ENCODE measurements at regions not wholly inside any gene's neighbourhood (a gene's known extent, or its start where the extent isn't known, plus 50 kb on each side); places are given as distances from the start of the nearest gene placed in this dataset.
"Not testable (repeated sequence)": the region's sequence is repeated elsewhere in the genome, so short reads cannot be mapped to it uniquely, and the experiment has no call there.

- H3K9me3 Mint-ChIP-seq (ENCODE audit: unreplicated experiment) = no peaks in the 10 kb centered on the region
- no peak overlapping the region for H3K4me2 ChIP-seq (ENCODE audit: low read length)
- no peak overlapping the region for H2AFZ ChIP-seq (ENCODE audit: low read depth, low read length)
- no peak overlapping the region for H3K27ac Mint-ChIP-seq (ENCODE audit: unreplicated experiment)
- H3K4me3 ChIP-seq (ENCODE audit: insufficient read depth, low read depth, low read length) = no peak overlapping the region
- peaks cover 4% of the 10 kb centered on the region for H3K27me3 Mint-ChIP-seq (ENCODE audit: low read depth, unreplicated experiment)
- TF ChIP-seq, protein P1, sequence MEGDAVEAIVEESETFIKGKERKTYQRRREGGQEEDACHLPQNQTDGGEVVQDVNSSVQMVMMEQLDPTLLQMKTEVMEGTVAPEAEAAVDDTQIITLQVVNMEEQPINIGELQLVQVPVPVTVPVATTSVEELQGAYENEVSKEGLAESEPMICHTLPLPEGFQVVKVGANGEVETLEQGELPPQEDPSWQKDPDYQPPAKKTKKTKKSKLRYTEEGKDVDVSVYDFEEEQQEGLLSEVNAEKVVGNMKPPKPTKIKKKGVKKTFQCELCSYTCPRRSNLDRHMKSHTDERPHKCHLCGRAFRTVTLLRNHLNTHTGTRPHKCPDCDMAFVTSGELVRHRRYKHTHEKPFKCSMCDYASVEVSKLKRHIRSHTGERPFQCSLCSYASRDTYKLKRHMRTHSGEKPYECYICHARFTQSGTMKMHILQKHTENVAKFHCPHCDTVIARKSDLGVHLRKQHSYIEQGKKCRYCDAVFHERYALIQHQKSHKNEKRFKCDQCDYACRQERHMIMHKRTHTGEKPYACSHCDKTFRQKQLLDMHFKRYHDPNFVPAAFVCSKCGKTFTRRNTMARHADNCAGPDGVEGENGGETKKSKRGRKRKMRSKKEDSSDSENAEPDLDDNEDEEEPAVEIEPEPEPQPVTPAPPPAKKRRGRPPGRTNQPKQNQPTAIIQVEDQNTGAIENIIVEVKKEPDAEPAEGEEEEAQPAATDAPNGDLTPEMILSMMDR (IDR thresholded peaks at IDR 0.05; ENCODE audit: insufficient read depth, low read depth, low read length) = no peak
- no peak for TF ChIP-seq EZH2 (IDR thresholded peaks at IDR 0.05; ENCODE audit: insufficient read depth, low read length)
- H3K27me3 ChIP-seq (ENCODE audit: insufficient read depth, low read length) = no peaks in the 10 kb centered on the region
- DNase-seq (ENCODE audit: low read depth) (no peak), FAIRE-seq (no peak)
- no peak overlapping the region for H3K4me3 Mint-ChIP-seq (ENCODE audit: unreplicated experiment)
- H3K4me1 Mint-ChIP-seq (ENCODE audit: low read depth, unreplicated experiment) = peaks cover 2% of the 10 kb centered on the region
- H3K9ac ChIP-seq (ENCODE audit: low read length) = no peak overlapping the region
- no peaks in the 10 kb centered on the region for H3K36me3 Mint-ChIP-seq (ENCODE audit: low read depth, unreplicated experiment)
- H3K4me1 ChIP-seq (ENCODE audit: insufficient read depth, low read length) = no peaks in the 10 kb centered on the region
- no peaks in the 10 kb centered on the region for H4K20me1 ChIP-seq (ENCODE audit: insufficient read depth, low read length)
- no peaks in the 10 kb centered on the region for H3K79me2 ChIP-seq (ENCODE audit: insufficient read depth, low read length)
- H3K9me3 ChIP-seq (ENCODE audit: insufficient read depth, low read depth, low read length) = no peaks in the 10 kb centered on the region
- no peaks in the 10 kb centered on the region for H3K36me3 ChIP-seq (ENCODE audit: insufficient read depth, low read length)
- no peak overlapping the region for H3K27ac ChIP-seq (ENCODE audit: low read depth, low read length)
Measured at GRCh38 chr5:106986006-106986405, 684.7 kb downstream of the EFNA5 start.

DNA sequence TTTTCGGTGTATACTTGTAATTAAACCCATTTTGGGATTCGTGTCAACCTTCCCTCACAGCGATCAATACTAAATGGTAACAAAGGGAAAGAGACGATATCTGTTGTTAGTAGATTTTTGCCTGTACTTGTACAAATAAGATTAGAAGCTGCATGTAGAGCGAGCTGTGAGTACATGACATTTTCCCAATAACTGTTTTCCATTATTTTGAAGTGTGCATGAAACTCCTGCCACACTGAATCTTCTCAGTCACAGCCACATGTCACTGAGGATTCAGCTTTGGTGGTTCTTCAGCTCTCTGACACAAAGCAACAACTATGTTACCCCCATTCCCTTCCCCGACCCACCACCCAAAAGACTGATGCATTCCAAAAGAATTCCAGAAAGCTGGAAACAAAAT is 685.6 kb downstream of the EFNA5 start:
- Histone ChIP-seq H2AFZ (ENCODE audit: low read depth, low read length) (no peak overlapping the region), H3K79me2 (ENCODE audit: insufficient read depth, low read length) (no peaks in the 10 kb centered on the region), H3K4me1 (ENCODE audit: insufficient read depth, low read length) (no peaks in the 10 kb centered on the region), H3K4me2 (ENCODE audit: low read length) (no peak overlapping the region), H4K20me1 (ENCODE audit: insufficient read depth, low read length) (no peaks in the 10 kb centered on the region), H3K27ac (ENCODE audit: low read depth, low read length) (no peak overlapping the region), H3K36me3 (ENCODE audit: insufficient read depth, low read length) (no peaks in the 10 kb centered on the region), H3K9ac (ENCODE audit: low read length) (no peak overlapping the region), H3K27me3 (ENCODE audit: insufficient read depth, low read length) (no peaks in the 10 kb centered on the region), H3K4me3 (ENCODE audit: insufficient read depth, low read depth, low read length) (no peak overlapping the region), H3K9me3 (ENCODE audit: insufficient read depth, low read depth, low read length) (no peaks in the 10 kb centered on the region)
- Mint-ChIP-seq H3K27me3 (ENCODE audit: low read depth, unreplicated experiment) (peaks cover 12% of the 10 kb centered on the region), H3K27ac (ENCODE audit: unreplicated experiment) (no peak overlapping the region), H3K4me3 (ENCODE audit: unreplicated experiment) (no peak overlapping the region), H3K36me3 (ENCODE audit: low read depth, unreplicated experiment) (no peaks in the 10 kb centered on the region), H3K9me3 (ENCODE audit: unreplicated experiment) (no peaks in the 10 kb centered on the region), H3K4me1 (ENCODE audit: low read depth, unreplicated experiment) (peaks cover 2% of the 10 kb centered on the region)
- FAIRE-seq (no peak), DNase-seq (ENCODE audit: low read depth) (no peak)
- TF ChIP-seq, protein P1 (IDR thresholded peaks at IDR 0.05; ENCODE audit: insufficient read depth, low read depth, low read length) = no peak
- TF ChIP-seq EZH2 (IDR thresholded peaks at IDR 0.05; ENCODE audit: insufficient read depth, low read length) = no peak

- not testable (repeated sequence) for FAIRE-seq; H4K20me1 ChIP-seq (ENCODE audit: insufficient read depth, low read length); H3K27ac ChIP-seq (ENCODE audit: low read depth, low read length); H3K36me3 Mint-ChIP-seq (ENCODE audit: low read depth, unreplicated experiment); H3K4me1 Mint-ChIP-seq (ENCODE audit: low read depth, unreplicated experiment); H3K4me3 Mint-ChIP-seq (ENCODE audit: unreplicated experiment); H3K4me1 ChIP-seq (ENCODE audit: insufficient read depth, low read length); H3K27me3 ChIP-seq (ENCODE audit: insufficient read depth, low read length); H3K79me2 ChIP-seq (ENCODE audit: insufficient read depth, low read length); H3K27ac Mint-ChIP-seq (ENCODE audit: unreplicated experiment); H3K36me3 ChIP-seq (ENCODE audit: insufficient read depth, low read length); H3K9ac ChIP-seq (ENCODE audit: low read length); H3K4me3 ChIP-seq (ENCODE audit: insufficient read depth, low read depth, low read length); H3K9me3 ChIP-seq (ENCODE audit: insufficient read depth, low read depth, low read length); H3K9me3 Mint-ChIP-seq (ENCODE audit: unreplicated experiment); DNase-seq (ENCODE audit: low read depth); H2AFZ ChIP-seq (ENCODE audit: low read depth, low read length); H3K4me2 ChIP-seq (ENCODE audit: low read length)
- H3K27me3 Mint-ChIP-seq (ENCODE audit: low read depth, unreplicated experiment) = peaks cover 30% of the 10 kb centered on the region
Measured at GRCh38 chr5:106979178-106979577, 691.6 kb downstream of the EFNA5 start.

- not testable (repeated sequence) for H4K20me1 ChIP-seq (ENCODE audit: insufficient read depth, low read length); H3K36me3 ChIP-seq (ENCODE audit: insufficient read depth, low read length); H3K27ac Mint-ChIP-seq (ENCODE audit: unreplicated experiment); H3K9me3 Mint-ChIP-seq (ENCODE audit: unreplicated experiment); H3K4me3 ChIP-seq (ENCODE audit: insufficient read depth, low read depth, low read length); H3K27ac ChIP-seq (ENCODE audit: low read depth, low read length); H3K4me1 Mint-ChIP-seq (ENCODE audit: low read depth, unreplicated experiment); H3K9ac ChIP-seq (ENCODE audit: low read length); H3K4me3 Mint-ChIP-seq (ENCODE audit: unreplicated experiment); FAIRE-seq; H3K9me3 ChIP-seq (ENCODE audit: insufficient read depth, low read depth, low read length); H3K79me2 ChIP-seq (ENCODE audit: insufficient read depth, low read length); H3K36me3 Mint-ChIP-seq (ENCODE audit: low read depth, unreplicated experiment); H2AFZ ChIP-seq (ENCODE audit: low read depth, low read length); H3K27me3 ChIP-seq (ENCODE audit: insufficient read depth, low read length); H3K4me1 ChIP-seq (ENCODE audit: insufficient read depth, low read length); DNase-seq (ENCODE audit: low read depth); H3K4me2 ChIP-seq (ENCODE audit: low read length)
- peaks cover 30% of the 10 kb centered on the region for H3K27me3 Mint-ChIP-seq (ENCODE audit: low read depth, unreplicated experiment)
Measured at GRCh38 chr5:106978582-106979165, 692.1 kb downstream of the EFNA5 start.

All from astrocyte (in vitro differentiated cells and primary cell).